HFFc6 (cell line): ENCODE measurements at regions not wholly inside any gene's neighbourhood (a gene's known extent, or its start where the extent isn't known, plus 50 kb on each side); places are given as distances from the start of the nearest gene placed in this dataset.

Source experiments
- DNase-seq: peaks from one replicate; pipeline ENCODE4 v3.0.0-alpha.2; 2018
- H3K27ac Mint-ChIP-seq: 2 replicates; pipeline ENCODE4 v1.8.0; 2020; ENCODE audit warnings: mild to moderate bottlenecking, mixed read lengths
- H3K27me3 Mint-ChIP-seq: 2 replicates; pipeline ENCODE4 v1.8.0; 2021; ENCODE audit warnings: mild to moderate bottlenecking, moderate library complexity, mixed read lengths; ENCODE audit not compliant: insufficient read depth
- H3K36me3 Mint-ChIP-seq: 2 replicates; pipeline ENCODE4 v1.8.0; 2021; ENCODE audit warnings: low read depth, mixed read lengths
- H3K4me1 Mint-ChIP-seq: 2 replicates; pipeline ENCODE4 v1.8.0; 2020; ENCODE audit warnings: low read depth, mixed read lengths
- H3K4me3 Mint-ChIP-seq: 2 replicates; pipeline ENCODE4 v1.8.0; 2020; ENCODE audit warnings: mild to moderate bottlenecking, moderate library complexity, mixed read lengths
- H3K9me3 Mint-ChIP-seq: 2 replicates; pipeline ENCODE4 v1.8.0; 2020; ENCODE audit warnings: mild to moderate bottlenecking, mixed read lengths
- TF ChIP-seq, protein P1 (sequence below): fragments of 200-600 bp; sonication (generic); IDR thresholded peaks from 2 replicates; pipeline ENCODE4 v1.5.0; 2021; ENCODE audit warnings: antibody characterized with exemption, mild to moderate bottlenecking

DNA sequence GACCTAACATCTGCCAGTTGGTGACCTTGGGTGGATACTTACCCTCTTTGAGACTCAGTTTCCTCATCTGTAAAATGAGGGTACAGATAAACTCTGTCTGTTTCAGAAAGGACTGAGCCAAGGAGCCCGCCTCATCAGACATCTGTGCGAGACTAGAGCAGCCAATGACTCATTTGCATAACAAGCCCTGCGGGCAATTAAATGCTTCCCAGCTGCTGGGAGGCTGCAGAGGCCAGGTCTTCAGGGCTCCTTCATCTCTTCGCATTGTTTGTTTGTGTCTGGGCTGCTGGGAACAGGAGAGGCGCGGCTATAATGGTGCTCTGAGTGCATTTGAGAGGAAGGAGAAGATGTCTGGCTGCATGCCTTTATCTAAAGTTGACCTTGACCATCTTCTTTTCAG lies 85.0 kb downstream of the ADRA2C start:
- H3K4me1 Mint-ChIP-seq: peaks cover 9% of the 10 kb centered on the region
- H3K27me3 Mint-ChIP-seq: peaks cover 48% of the 10 kb centered on the region
- H3K9me3 Mint-ChIP-seq: peaks cover 19% of the 10 kb centered on the region

DNA sequence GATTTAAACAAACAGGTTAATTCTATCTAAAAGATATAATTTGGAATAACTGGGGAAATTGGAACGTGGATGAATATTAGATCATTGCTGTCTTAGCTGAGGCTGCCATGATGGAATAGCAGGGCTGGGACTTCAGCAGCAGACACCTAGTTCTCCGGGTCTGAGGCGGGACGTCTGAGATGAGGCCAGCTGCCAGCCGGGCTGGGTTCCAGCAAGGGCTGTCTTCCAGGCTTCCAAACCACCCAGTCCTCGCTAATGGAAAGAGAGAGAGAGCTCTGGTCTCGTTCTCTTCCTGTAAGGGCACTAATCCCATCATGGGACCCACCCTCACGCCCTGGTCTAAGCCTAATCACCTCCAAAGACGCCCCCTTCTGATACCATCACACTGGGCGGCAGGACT lies 85.7 kb downstream of the ADRA2C start:
- H3K4me3 Mint-ChIP-seq: no peak overlapping the region
- no peak overlapping the region for H3K27ac Mint-ChIP-seq
- no peak for DNase-seq
- H3K9me3 Mint-ChIP-seq: peaks cover 19% of the 10 kb centered on the region
- H3K27me3 Mint-ChIP-seq: peaks cover 46% of the 10 kb centered on the region
- TF ChIP-seq, protein P1, sequence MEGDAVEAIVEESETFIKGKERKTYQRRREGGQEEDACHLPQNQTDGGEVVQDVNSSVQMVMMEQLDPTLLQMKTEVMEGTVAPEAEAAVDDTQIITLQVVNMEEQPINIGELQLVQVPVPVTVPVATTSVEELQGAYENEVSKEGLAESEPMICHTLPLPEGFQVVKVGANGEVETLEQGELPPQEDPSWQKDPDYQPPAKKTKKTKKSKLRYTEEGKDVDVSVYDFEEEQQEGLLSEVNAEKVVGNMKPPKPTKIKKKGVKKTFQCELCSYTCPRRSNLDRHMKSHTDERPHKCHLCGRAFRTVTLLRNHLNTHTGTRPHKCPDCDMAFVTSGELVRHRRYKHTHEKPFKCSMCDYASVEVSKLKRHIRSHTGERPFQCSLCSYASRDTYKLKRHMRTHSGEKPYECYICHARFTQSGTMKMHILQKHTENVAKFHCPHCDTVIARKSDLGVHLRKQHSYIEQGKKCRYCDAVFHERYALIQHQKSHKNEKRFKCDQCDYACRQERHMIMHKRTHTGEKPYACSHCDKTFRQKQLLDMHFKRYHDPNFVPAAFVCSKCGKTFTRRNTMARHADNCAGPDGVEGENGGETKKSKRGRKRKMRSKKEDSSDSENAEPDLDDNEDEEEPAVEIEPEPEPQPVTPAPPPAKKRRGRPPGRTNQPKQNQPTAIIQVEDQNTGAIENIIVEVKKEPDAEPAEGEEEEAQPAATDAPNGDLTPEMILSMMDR: no peak
- H3K36me3 Mint-ChIP-seq: peaks cover 10% of the 10 kb centered on the region; the same call in 1 of the 2 replicates
- H3K4me1 Mint-ChIP-seq: peaks cover 9% of the 10 kb centered on the region

More for the DNA sequence above, 85.0 kb downstream of the ADRA2C start:
- H3K27ac Mint-ChIP-seq: no peak overlapping the region
- no peak overlapping the region for H3K4me3 Mint-ChIP-seq
- TF ChIP-seq, protein P1: no peak
- H3K36me3 Mint-ChIP-seq: peaks cover 10% of the 10 kb centered on the region; the same call in 1 of the 2 replicates
- DNase-seq: peak; percentile 70

DNA sequence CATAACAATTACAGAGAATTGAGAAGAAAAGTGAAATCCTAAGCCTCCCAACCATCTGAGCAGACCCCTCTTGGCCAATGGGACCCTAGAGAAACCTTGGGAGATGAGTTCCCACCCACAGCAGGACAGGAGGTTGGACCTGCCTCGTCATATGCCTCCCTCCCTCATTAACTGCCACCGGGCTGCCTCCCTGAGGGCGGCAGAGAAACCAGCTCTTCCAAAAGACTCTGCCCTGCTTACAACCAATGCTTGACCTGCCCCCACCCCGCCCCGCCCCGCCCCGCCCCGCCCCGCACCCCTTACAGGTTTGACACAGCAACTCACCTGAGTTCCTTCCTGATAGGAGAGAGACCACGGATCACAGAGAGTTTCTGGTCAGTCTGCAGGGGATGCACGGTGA lies 86.1 kb downstream of the ADRA2C start:
- H3K9me3 Mint-ChIP-seq: peaks cover 19% of the 10 kb centered on the region
- H3K27me3 Mint-ChIP-seq: peaks cover 50% of the 10 kb centered on the region
- peaks cover 9% of the 10 kb centered on the region for H3K4me1 Mint-ChIP-seq
- TF ChIP-seq, protein P1: no peak
- DNase-seq: no peak
- peaks cover 10% of the 10 kb centered on the region; the same call in 1 of the 2 replicates for H3K36me3 Mint-ChIP-seq
- H3K27ac Mint-ChIP-seq: no peak overlapping the region
- H3K4me3 Mint-ChIP-seq: no peak overlapping the region

DNA sequence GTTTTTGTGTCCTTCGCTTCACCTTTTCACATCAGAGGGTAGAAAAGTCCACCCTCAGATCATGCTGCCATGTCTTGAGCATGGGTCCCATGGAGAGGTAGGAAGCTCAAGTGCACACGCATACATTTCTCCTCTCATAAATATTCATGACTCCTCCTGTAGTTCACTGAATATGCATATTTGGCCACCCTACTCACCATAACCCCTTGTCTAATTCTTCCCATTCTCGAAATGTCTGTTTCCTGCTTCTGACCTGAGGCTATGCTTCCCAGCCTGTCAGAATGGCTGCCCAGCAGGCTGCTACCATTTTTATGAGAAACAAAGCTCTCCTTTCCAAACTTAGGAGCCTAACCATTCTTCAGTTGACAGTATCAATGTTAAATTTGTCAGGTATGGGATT lies 86.5 kb downstream of the ADRA2C start:
- peaks cover 19% of the 10 kb centered on the region for H3K9me3 Mint-ChIP-seq
- H3K36me3 Mint-ChIP-seq: peaks cover 10% of the 10 kb centered on the region; the same call in 1 of the 2 replicates
- TF ChIP-seq, protein P1: no peak
- peaks cover 50% of the 10 kb centered on the region for H3K27me3 Mint-ChIP-seq
- H3K4me3 Mint-ChIP-seq: no peak overlapping the region
- H3K27ac Mint-ChIP-seq: no peak overlapping the region
- no peak for DNase-seq
- H3K4me1 Mint-ChIP-seq: peaks cover 9% of the 10 kb centered on the region

DNA sequence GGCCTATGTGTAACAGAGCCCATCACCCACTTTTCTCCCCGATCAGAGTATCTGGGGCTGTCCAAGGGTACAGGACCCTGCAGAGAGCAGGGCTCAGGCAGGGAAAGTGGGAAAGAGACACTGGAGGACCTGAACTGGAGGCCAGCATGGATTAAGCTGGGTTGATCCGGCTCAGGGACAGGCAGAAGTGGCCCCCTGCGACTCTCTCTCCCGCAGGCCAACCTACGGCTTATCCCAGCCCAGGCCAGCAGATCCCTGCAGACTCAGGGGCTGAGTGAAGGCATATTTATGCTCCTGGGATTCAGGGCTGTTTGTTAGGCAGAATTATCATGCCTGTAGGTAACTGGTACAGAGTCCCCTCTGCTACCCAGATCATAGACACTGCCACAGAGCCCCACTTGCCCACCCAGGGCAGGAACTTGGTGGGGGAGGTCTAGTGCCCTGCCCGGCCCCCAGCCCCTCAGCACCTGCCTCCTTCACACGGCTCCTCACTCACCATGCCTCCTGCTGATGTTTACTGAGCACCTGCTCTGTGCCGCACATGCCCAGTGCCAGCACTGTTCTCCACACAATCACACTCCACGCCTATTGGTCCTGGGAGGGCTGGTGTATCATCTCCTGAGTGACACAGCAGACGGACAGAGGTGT lies 87.3 kb downstream of the ADRA2C start:
- Mint-ChIP-seq H3K36me3 (peaks cover 10% of the 10 kb centered on the region; the same call in 1 of the 2 replicates), H3K27ac (no peak overlapping the region), H3K4me1 (peaks cover 9% of the 10 kb centered on the region), H3K4me3 (no peak overlapping the region), H3K27me3 (peaks cover 52% of the 10 kb centered on the region), H3K9me3 (peaks cover 19% of the 10 kb centered on the region)
- TF ChIP-seq, protein P1: no peak
- no peak for DNase-seq
